HG02610 (cell line): ENCODE measurements at regions not wholly inside any gene's neighbourhood (a gene's known extent, or its start where the extent isn't known, plus 50 kb on each side); places are given as distances from the start of the nearest gene placed in this dataset.

ENCODE experiments used
- ATAC-seq: cut with Tn5 transposase; IDR thresholded peaks from one replicate; pipeline ENCODE4 v1.9.1; 2021; ENCODE audit warnings: mild to moderate bottlenecking, moderate library complexity; ENCODE audit not compliant: unreplicated experiment

- ATAC-seq, result no peak
Observed at GRCh38 chr14:97246648-97247047, 449.5 kb downstream of the VRK1 start.

- no peak for ATAC-seq
Observed at GRCh38 chr14:97248973-97249372, 451.8 kb downstream of the VRK1 start.

GRCh38 chr14:97250931-97251330, 453.7 kb downstream of the VRK1 start:
- no peak for ATAC-seq

- ATAC-seq, result no peak
Observed at GRCh38 chr14:97251491-97252155, 454.4 kb downstream of the VRK1 start.

GRCh38 chr14:97253756-97254155, 456.6 kb downstream of the VRK1 start:
- ATAC-seq, result no peak

- no peak for ATAC-seq
Observed at GRCh38 chr14:97262336-97262735, 465.2 kb downstream of the VRK1 start.

- ATAC-seq, result no peak
Observed at GRCh38 chr14:97264516-97265230, 467.5 kb downstream of the VRK1 start.

GRCh38 chr14:97266653-97267052, 469.5 kb downstream of the VRK1 start:
- ATAC-seq, result no peak

GRCh38 chr14:97267509-97267908, 470.3 kb downstream of the VRK1 start:
- ATAC-seq, result no peak

- no peak for ATAC-seq
Observed at GRCh38 chr14:97268097-97268496, 470.9 kb downstream of the VRK1 start.

- no peak for ATAC-seq
Observed at GRCh38 chr14:97270308-97270707, 473.1 kb downstream of the VRK1 start.

GRCh38 chr14:97271451-97271960, 474.3 kb downstream of the VRK1 start:
- ATAC-seq, result no peak

GRCh38 chr14:97273540-97273939, 476.4 kb downstream of the VRK1 start:
- no peak for ATAC-seq

- ATAC-seq, result no peak
Observed at GRCh38 chr14:97274626-97275025, 477.4 kb downstream of the VRK1 start.

- no peak for ATAC-seq
Observed at GRCh38 chr14:97275276-97275675, 478.1 kb downstream of the VRK1 start.

GRCh38 chr14:97276573-97276972, 479.4 kb downstream of the VRK1 start:
- ATAC-seq, result no peak

GRCh38 chr14:97277711-97278110, 480.5 kb downstream of the VRK1 start:
- ATAC-seq, result no peak

- no peak for ATAC-seq
Observed at GRCh38 chr14:97280526-97280925, 483.3 kb downstream of the VRK1 start.

GRCh38 chr14:97281741-97282140, 484.6 kb downstream of the VRK1 start:
- no peak for ATAC-seq

- ATAC-seq, result no peak
Observed at GRCh38 chr14:97282210-97283004, 485.2 kb downstream of the VRK1 start.

- ATAC-seq, result no peak
Observed at GRCh38 chr14:97283005-97283403, 485.8 kb downstream of the VRK1 start.

GRCh38 chr14:97283426-97283825, 486.2 kb downstream of the VRK1 start:
- ATAC-seq, result no peak
